GM21619 (cell line): ENCODE measurements at regions not wholly inside any gene's neighbourhood (a gene's known extent, or its start where the extent isn't known, plus 50 kb on each side); places are given as distances from the start of the nearest gene placed in this dataset.

ENCODE experiments used
- ATAC-seq: cut with Tn5 transposase; IDR thresholded peaks from one replicate; pipeline ENCODE4 v1.9.1; 2021; ENCODE audit not compliant: unreplicated experiment

- no peak for ATAC-seq
These were observed 587.9 kb downstream of the TLL1 start for GRCh38 chr4:166460769-166461550.

- ATAC-seq = no peak
These were observed 608.0 kb downstream of the TLL1 start for GRCh38 chr4:166481055-166481454.

GRCh38 chr4:166481739-166482138 is 608.7 kb downstream of the TLL1 start:
- ATAC-seq = no peak

- ATAC-seq = no peak
These were observed 609.7 kb downstream of the TLL1 start for GRCh38 chr4:166482758-166483157.

GRCh38 chr4:166491635-166492034 is 618.6 kb downstream of the TLL1 start:
- no peak for ATAC-seq

- ATAC-seq = no peak
These were observed 620.9 kb downstream of the TLL1 start for GRCh38 chr4:166493924-166494345.

GRCh38 chr4:166498546-166498945 is 625.5 kb downstream of the TLL1 start:
- ATAC-seq = no peak

- ATAC-seq = no peak
These were observed 626.8 kb downstream of the TLL1 start for GRCh38 chr4:166499820-166500219.

- ATAC-seq = peak; percentile 82
These were observed 628.9 kb downstream of the TLL1 start for GRCh38 chr4:166501941-166502382.

- ATAC-seq = no peak
These were observed 629.6 kb downstream of the TLL1 start for GRCh38 chr4:166502660-166503059.

GRCh38 chr4:166506051-166506450 is 633.0 kb downstream of the TLL1 start:
- ATAC-seq = no peak

GRCh38 chr4:166512267-166512666 is 639.2 kb downstream of the TLL1 start:
- no peak for ATAC-seq

GRCh38 chr4:166518315-166518714 is 645.3 kb downstream of the TLL1 start:
- no peak for ATAC-seq

- ATAC-seq = no peak
These were observed 645.7 kb downstream of the TLL1 start for GRCh38 chr4:166518776-166519175.

- ATAC-seq = no peak
These were observed 646.7 kb downstream of the TLL1 start for GRCh38 chr4:166519774-166520173.

GRCh38 chr4:166527500-166527899 is 654.5 kb downstream of the TLL1 start:
- no peak for ATAC-seq

GRCh38 chr4:166531703-166532102 is 658.7 kb downstream of the TLL1 start:
- no peak for ATAC-seq

- ATAC-seq = no peak
These were observed 662.8 kb downstream of the TLL1 start for GRCh38 chr4:166535865-166536264.

GRCh38 chr4:166538491-166539005 is 665.5 kb downstream of the TLL1 start:
- ATAC-seq = no peak

GRCh38 chr4:166546009-166546408 is 673.0 kb downstream of the TLL1 start:
- ATAC-seq = no peak

GRCh38 chr4:166577639-166578038 is 656.7 kb downstream of the SPOCK3 start:
- ATAC-seq = no peak

- ATAC-seq = no peak
These were observed 648.8 kb downstream of the SPOCK3 start for GRCh38 chr4:166585491-166585890.
